MM.1S (cell line): ENCODE measurements at regions not wholly inside any gene's neighbourhood (a gene's known extent, or its start where the extent isn't known, plus 50 kb on each side); places are given as distances from the start of the nearest gene placed in this dataset.

Experiments
- DNase-seq: peaks from one replicate; pipeline ENCODE4 v3.0.0-alpha.2; 2015
- H2AFZ ChIP-seq: fragments of 300-600 bp; sonication (generic); 2 replicates; pipeline ENCODE4 v1.6.0; 2016; ENCODE audit warnings: antibody characterized with exemption, low read length
- H3F3A ChIP-seq: fragments of 300-600 bp; sonication (generic); 2 replicates; pipeline ENCODE4 v1.6.1; 2016; ENCODE audit warnings: mild to moderate bottlenecking, antibody characterized with exemption, low read length, moderate library complexity, mixed read lengths; ENCODE audit not compliant: insufficient read depth
- H3K27ac ChIP-seq: fragments of 300-600 bp; sonication (generic); 2 replicates; pipeline ENCODE4 v1.5.1; 2016; ENCODE audit warnings: mild to moderate bottlenecking, low read length
- H3K27me3 ChIP-seq: fragments of 300-600 bp; sonication (generic); replicated peaks from 2 replicates; pipeline ENCODE4 v1.6.0; 2016; ENCODE audit warnings: low read length; ENCODE audit not compliant: insufficient read depth
- H3K36me3 ChIP-seq: fragments of 300-600 bp; sonication (generic); replicated peaks from 2 replicates; pipeline ENCODE4 v1.6.1; 2016; ENCODE audit warnings: mild to moderate bottlenecking, low read length, mixed read lengths; ENCODE audit not compliant: insufficient read depth
- H3K4me1 ChIP-seq: fragments of 300-600 bp; sonication (generic); 2 replicates; pipeline ENCODE4 v1.6.1; 2016; ENCODE audit warnings: low read length, mixed read lengths
- H3K4me2 ChIP-seq: fragments of 300-600 bp; sonication (generic); 2 replicates; pipeline ENCODE4 v1.6.0; 2016; ENCODE audit warnings: low read depth, low read length
- H3K4me3 ChIP-seq: fragments of 300-600 bp; sonication (generic); 2 replicates; pipeline ENCODE4 v1.5.1; 2016; ENCODE audit warnings: low read length, mixed read lengths
- H3K79me2 ChIP-seq: fragments of 300-600 bp; sonication (generic); 2 replicates; pipeline ENCODE4 v1.6.1; 2016; ENCODE audit warnings: mixed run types, low read length, mixed read lengths
- H3K9ac ChIP-seq: fragments of 300-600 bp; sonication (generic); 2 replicates; pipeline ENCODE4 v1.6.1; 2016; ENCODE audit warnings: low read length, mixed read lengths
- H3K9me2 ChIP-seq: fragments of 300-600 bp; sonication (generic); replicated peaks from 2 replicates; pipeline ENCODE4 v1.6.1; 2016; ENCODE audit warnings: mild to moderate bottlenecking, low read length, mixed read lengths; ENCODE audit not compliant: insufficient read depth
- H3K9me3 ChIP-seq: fragments of 300-600 bp; sonication (generic); replicated peaks from 2 replicates; pipeline ENCODE4 v1.6.1; 2016; ENCODE audit warnings: mild to moderate bottlenecking, low read length, mixed read lengths; ENCODE audit not compliant: insufficient read depth
- H4K20me1 ChIP-seq: fragments of 300-600 bp; sonication (generic); 2 replicates; pipeline ENCODE4 v1.6.1; 2016; ENCODE audit warnings: mild to moderate bottlenecking, low read length, moderate library complexity, mixed read lengths; ENCODE audit not compliant: insufficient read depth
- CTCF ChIP-seq: fragments of 300-600 bp; sonication (generic); IDR thresholded peaks from 2 replicates; pipeline ENCODE4 v1.5.1; 2016; ENCODE audit warnings: antibody characterized with exemption, low read length, mixed read lengths
- EZH2 ChIP-seq: fragments of 300-600 bp; sonication (generic); optimal IDR thresholded peaks from 2 replicates; pipeline ENCODE3; 2017; ENCODE audit warnings: low read depth, mild to moderate bottlenecking, antibody characterized with exemption, low read length, mixed read lengths
- EZH2phosphoT487 ChIP-seq: fragments of 300-600 bp; sonication (generic); IDR thresholded peaks from 2 replicates; pipeline ENCODE4 v1.6.1; 2018; ENCODE audit warnings: antibody characterized with exemption, low read length

- no peaks in the 10 kb centered on the region for H3K27me3 ChIP-seq
- H2AFZ ChIP-seq: no peak overlapping the region
- peaks cover 4% of the 10 kb centered on the region for H3K4me1 ChIP-seq
- H3K4me3 ChIP-seq: no peak overlapping the region
- H3K9ac ChIP-seq: no peak overlapping the region
- no peak overlapping the region for H3K27ac ChIP-seq
- no peaks in the 10 kb centered on the region for H3K79me2 ChIP-seq
- no peaks in the 10 kb centered on the region for H3K36me3 ChIP-seq
- H3K9me2 ChIP-seq: no peaks in the 10 kb centered on the region
- no peak for TF ChIP-seq EZH2
- no peak for TF ChIP-seq EZH2phosphoT487
- TF ChIP-seq CTCF: no peak
- H3K4me2 ChIP-seq: peak overlapping the region; percentile 16; the same call in 1 of the 2 replicates
- H3F3A ChIP-seq: no peaks in the 10 kb centered on the region
- no peaks in the 10 kb centered on the region for H3K9me3 ChIP-seq
- no peaks in the 10 kb centered on the region for H4K20me1 ChIP-seq
- DNase-seq: peak; percentile 38
Observed at GRCh38 chr4:146998157-146998556, 52.5 kb upstream of the TTC29 start.

GRCh38 chr4:147003956-147004809, 58.5 kb upstream of the TTC29 start:
- no peaks in the 10 kb centered on the region for H3K4me1 ChIP-seq
- H3K27me3 ChIP-seq: no peaks in the 10 kb centered on the region
- no peaks in the 10 kb centered on the region for H3K9me3 ChIP-seq
- no peak overlapping the region for H3K9ac ChIP-seq
- no peaks in the 10 kb centered on the region for H3K36me3 ChIP-seq
- no peak overlapping the region for H3K4me3 ChIP-seq
- no peak for DNase-seq
- H3K4me2 ChIP-seq: no peak overlapping the region
- H3K27ac ChIP-seq: no peak overlapping the region
- no peaks in the 10 kb centered on the region for H4K20me1 ChIP-seq
- H3K9me2 ChIP-seq: no peaks in the 10 kb centered on the region
- TF ChIP-seq CTCF (no peak), EZH2phosphoT487 (no peak), EZH2 (no peak)
- no peaks in the 10 kb centered on the region for H3K79me2 ChIP-seq
- no peak overlapping the region for H2AFZ ChIP-seq
- no peaks in the 10 kb centered on the region for H3F3A ChIP-seq

- no peaks in the 10 kb centered on the region for H3K4me1 ChIP-seq
- no peaks in the 10 kb centered on the region for H3K9me2 ChIP-seq
- no peak overlapping the region for H3K4me3 ChIP-seq
- DNase-seq: no peak
- TF ChIP-seq EZH2 (no peak), CTCF (no peak), EZH2phosphoT487 (no peak)
- H2AFZ ChIP-seq: no peak overlapping the region
- H3K36me3 ChIP-seq: no peaks in the 10 kb centered on the region
- no peak overlapping the region for H3K9ac ChIP-seq
- no peaks in the 10 kb centered on the region for H3K27me3 ChIP-seq
- no peaks in the 10 kb centered on the region for H3K79me2 ChIP-seq
- no peaks in the 10 kb centered on the region for H3K9me3 ChIP-seq
- no peak overlapping the region for H3K27ac ChIP-seq
- no peaks in the 10 kb centered on the region for H3F3A ChIP-seq
- no peak overlapping the region for H3K4me2 ChIP-seq
- H4K20me1 ChIP-seq: no peaks in the 10 kb centered on the region
Observed at GRCh38 chr4:147006229-147006628, 60.6 kb upstream of the TTC29 start.
